ENCODE measurements at regions not wholly inside any gene's neighbourhood (a gene's known extent, or its start where the extent isn't known, plus 50 kb on each side); places are given as distances from the start of the nearest gene placed in this dataset.

GRCh38 chr11:70539360-70540095, 141.2 kb downstream of the CTTN start:
- TF ChIP-seq POLR2A (IDR thresholded peaks at IDR 0.05): no peak
- TF ChIP-seq, protein P1, sequence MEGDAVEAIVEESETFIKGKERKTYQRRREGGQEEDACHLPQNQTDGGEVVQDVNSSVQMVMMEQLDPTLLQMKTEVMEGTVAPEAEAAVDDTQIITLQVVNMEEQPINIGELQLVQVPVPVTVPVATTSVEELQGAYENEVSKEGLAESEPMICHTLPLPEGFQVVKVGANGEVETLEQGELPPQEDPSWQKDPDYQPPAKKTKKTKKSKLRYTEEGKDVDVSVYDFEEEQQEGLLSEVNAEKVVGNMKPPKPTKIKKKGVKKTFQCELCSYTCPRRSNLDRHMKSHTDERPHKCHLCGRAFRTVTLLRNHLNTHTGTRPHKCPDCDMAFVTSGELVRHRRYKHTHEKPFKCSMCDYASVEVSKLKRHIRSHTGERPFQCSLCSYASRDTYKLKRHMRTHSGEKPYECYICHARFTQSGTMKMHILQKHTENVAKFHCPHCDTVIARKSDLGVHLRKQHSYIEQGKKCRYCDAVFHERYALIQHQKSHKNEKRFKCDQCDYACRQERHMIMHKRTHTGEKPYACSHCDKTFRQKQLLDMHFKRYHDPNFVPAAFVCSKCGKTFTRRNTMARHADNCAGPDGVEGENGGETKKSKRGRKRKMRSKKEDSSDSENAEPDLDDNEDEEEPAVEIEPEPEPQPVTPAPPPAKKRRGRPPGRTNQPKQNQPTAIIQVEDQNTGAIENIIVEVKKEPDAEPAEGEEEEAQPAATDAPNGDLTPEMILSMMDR (IDR thresholded peaks at IDR 0.05): no peak

Data from ovary (tissue), 3 donors.